ENCODE measurements at regions not wholly inside any gene's neighbourhood (a gene's known extent, or its start where the extent isn't known, plus 50 kb on each side); places are given as distances from the start of the nearest gene placed in this dataset.

DNA sequence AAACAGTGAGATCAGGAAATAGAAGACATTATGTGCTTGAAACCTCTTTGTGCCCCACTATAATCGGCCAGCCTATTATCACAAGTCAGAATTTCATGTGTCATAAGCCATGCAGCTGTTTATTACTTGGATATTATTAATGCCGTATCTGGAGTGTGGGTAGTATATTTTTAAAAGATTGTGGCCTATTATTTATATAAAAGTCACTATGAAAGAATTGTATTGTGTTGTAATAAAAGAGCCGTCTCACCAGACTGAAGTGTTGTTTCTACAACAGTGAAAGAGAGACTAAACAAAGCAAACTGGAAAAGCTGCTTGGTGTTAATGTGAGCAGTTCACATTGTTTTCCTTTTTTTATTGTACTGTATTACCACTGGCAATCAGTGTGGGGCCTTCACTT lies 449.1 kb downstream of the PSAT1 start:
- TF ChIP-seq, protein P1, sequence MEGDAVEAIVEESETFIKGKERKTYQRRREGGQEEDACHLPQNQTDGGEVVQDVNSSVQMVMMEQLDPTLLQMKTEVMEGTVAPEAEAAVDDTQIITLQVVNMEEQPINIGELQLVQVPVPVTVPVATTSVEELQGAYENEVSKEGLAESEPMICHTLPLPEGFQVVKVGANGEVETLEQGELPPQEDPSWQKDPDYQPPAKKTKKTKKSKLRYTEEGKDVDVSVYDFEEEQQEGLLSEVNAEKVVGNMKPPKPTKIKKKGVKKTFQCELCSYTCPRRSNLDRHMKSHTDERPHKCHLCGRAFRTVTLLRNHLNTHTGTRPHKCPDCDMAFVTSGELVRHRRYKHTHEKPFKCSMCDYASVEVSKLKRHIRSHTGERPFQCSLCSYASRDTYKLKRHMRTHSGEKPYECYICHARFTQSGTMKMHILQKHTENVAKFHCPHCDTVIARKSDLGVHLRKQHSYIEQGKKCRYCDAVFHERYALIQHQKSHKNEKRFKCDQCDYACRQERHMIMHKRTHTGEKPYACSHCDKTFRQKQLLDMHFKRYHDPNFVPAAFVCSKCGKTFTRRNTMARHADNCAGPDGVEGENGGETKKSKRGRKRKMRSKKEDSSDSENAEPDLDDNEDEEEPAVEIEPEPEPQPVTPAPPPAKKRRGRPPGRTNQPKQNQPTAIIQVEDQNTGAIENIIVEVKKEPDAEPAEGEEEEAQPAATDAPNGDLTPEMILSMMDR (IDR thresholded peaks at IDR 0.05), result no peak
- TF ChIP-seq POLR2A (IDR thresholded peaks at IDR 0.05) (no peak), EP300 (IDR thresholded peaks at IDR 0.05) (no peak)

All from ovary (tissue), 3 donors.